A549 (cell line): ENCODE measurements at regions not wholly inside any gene's neighbourhood (a gene's known extent, or its start where the extent isn't known, plus 50 kb on each side); places are given as distances from the start of the nearest gene placed in this dataset.
A peak's percentile ranks its signal among the peaks of the same experiment; 100 is the strongest.

Source experiments
- BHLHE40 ChIP-seq: IDR thresholded peaks from 2 replicates; pipeline ENCODE4 v1.6.1; 2012; ENCODE audit warnings: low read depth, low read length, inconsistent platforms
- CBX2 ChIP-seq: fragments of 200-600 bp; sonication (generic); IDR thresholded peaks from 2 replicates; pipeline ENCODE4 v1.6.1; 2016; ENCODE audit warnings: low read depth, mild to moderate bottlenecking, borderline replicate concordance
- CBX8 ChIP-seq: fragments of 200-600 bp; sonication (generic); IDR thresholded peaks from 2 replicates; pipeline ENCODE4 v1.6.1; 2016
- CHD2 ChIP-seq: fragments of 150-350 bp; IDR thresholded peaks from 2 replicates; pipeline ENCODE4 v1.6.1; 2014; ENCODE audit warnings: low read length; ENCODE audit not compliant: partially characterized antibody
- EP300 ChIP-seq, 2 experiments: fragments of >200 bp; sonication (Bioruptor Twin); formaldehyde crosslinking; IDR thresholded peaks; 2 replicates in 1 of 2; 3 replicates in 1 of 2; pipeline ENCODE4 v1.6.1; 2016 to 2017
- FOSB ChIP-seq: fragments of 250-450 bp; sonication (Bioruptor Pico); IDR thresholded peaks from 2 replicates; pipeline ENCODE4 v1.5.0; 2020; ENCODE audit warnings: mild to moderate bottlenecking, moderate library complexity
- FOSL2 ChIP-seq, 2 experiments: fragments of 450-650 bp in 1 of 2; fragments of >200 bp in 1 of 2; sonication (Bioruptor Twin) in 1 of 2; formaldehyde crosslinking; IDR thresholded peaks; 2 replicates each; pipeline versions ENCODE4 v1.5.0 to v1.6.1; 2016 to 2020; ENCODE audit warnings: mild to moderate bottlenecking in 1 of 2, moderate library complexity in 1 of 2
- FOXS1 ChIP-seq: fragments of 250-450 bp; sonication (Bioruptor Pico); IDR thresholded peaks from 2 replicates; pipeline ENCODE4 v1.5.0; 2020; ENCODE audit warnings: mild to moderate bottlenecking, moderate library complexity
- GATA3 ChIP-seq: IDR thresholded peaks from 2 replicates; pipeline ENCODE4 v1.6.1; 2012; ENCODE audit warnings: borderline replicate concordance
- HDAC2 ChIP-seq: fragments of 200-600 bp; sonication (generic); IDR thresholded peaks from 2 replicates; pipeline ENCODE4 v1.6.1; 2016
- HOXA7 ChIP-seq: fragments of 250-450 bp; sonication (Bioruptor Pico); IDR thresholded peaks from 2 replicates; pipeline ENCODE4 v1.5.0; 2020; ENCODE audit warnings: mild to moderate bottlenecking, moderate library complexity
- HOXB5 ChIP-seq: fragments of 250-450 bp; sonication (Bioruptor Pico); IDR thresholded peaks from 2 replicates; pipeline ENCODE4 v1.5.0; 2020; ENCODE audit warnings: mild to moderate bottlenecking, moderate library complexity
- JUNB ChIP-seq: fragments of >200 bp; sonication (Bioruptor Twin); formaldehyde crosslinking; IDR thresholded peaks from 2 replicates; pipeline ENCODE4 v1.6.1; 2016
- KDM1A ChIP-seq: fragments of 200-600 bp; sonication (generic); IDR thresholded peaks from 2 replicates; pipeline ENCODE4 v1.6.1; 2016; ENCODE audit warnings: low read depth, mild to moderate bottlenecking
- MAFK ChIP-seq: fragments of 450-650 bp; IDR thresholded peaks from 2 replicates; pipeline ENCODE4 v1.6.1; 2014; ENCODE audit not compliant: partially characterized antibody
- MYC ChIP-seq: IDR thresholded peaks from 2 replicates; pipeline ENCODE4 v1.6.1; 2012; ENCODE audit warnings: mild to moderate bottlenecking, inconsistent platforms, low read length, improper control_type of control experiment, borderline replicate concordance
- RAD21 ChIP-seq, 2 experiments: fragments of >200 bp in 1 of 2; sonication (Bioruptor Twin) in 1 of 2; formaldehyde crosslinking in 1 of 2; IDR thresholded peaks in 1 of 2; conservative IDR thresholded peaks in 1 of 2; 2 replicates in 1 of 2; 3 replicates in 1 of 2; pipeline ENCODE4 v1.6.1; 2012 to 2018; ENCODE audit warnings: inconsistent platforms in 1 of 2
- RCOR1 ChIP-seq: fragments of 150-350 bp; IDR thresholded peaks from 2 replicates; pipeline ENCODE4 v1.6.1; 2014; ENCODE audit warnings: antibody characterized with exemption, low read length, low read depth
- RFX5 ChIP-seq: fragments of 450-650 bp; IDR thresholded peaks from 2 replicates; pipeline ENCODE4 v1.7.1; 2014; ENCODE audit warnings: antibody characterized with exemption, mild to moderate bottlenecking, moderate library complexity
- TFCP2L1 ChIP-seq: fragments of 250-450 bp; sonication (Bioruptor Pico); IDR thresholded peaks from 2 replicates; pipeline ENCODE4 v1.5.0; 2021; ENCODE audit warnings: mild to moderate bottlenecking
- TF ChIP-seq, protein P1 (sequence below): fragments of 250-450 bp; sonication (Bioruptor Pico); IDR thresholded peaks from 2 replicates; pipeline ENCODE4 v1.5.0; 2021; ENCODE audit warnings: mild to moderate bottlenecking, moderate library complexity, borderline replicate concordance
- TF ChIP-seq, protein P2 (sequence below): fragments of >200 bp; sonication (Bioruptor Twin); formaldehyde crosslinking; IDR thresholded peaks from 2 replicates; pipeline ENCODE4 v1.6.1; 2016
- TF ChIP-seq, protein P3 (sequence below): IDR thresholded peaks from 2 replicates; pipeline ENCODE4 v1.6.1; 2012; ENCODE audit warnings: low read depth, borderline replicate concordance
- TF ChIP-seq, protein P4 (sequence below): fragments of 200-600 bp; sonication (generic); IDR thresholded peaks from 2 replicates; pipeline ENCODE4 v1.6.1; 2016; ENCODE audit warnings: antibody characterized with exemption, mild to moderate bottlenecking, moderate library complexity
- TF ChIP-seq, protein P5 (sequence below): fragments of 250-450 bp; sonication (Bioruptor Pico); IDR thresholded peaks from 2 replicates; pipeline ENCODE4 v1.5.0; 2020; ENCODE audit warnings: low read depth, mild to moderate bottlenecking, moderate library complexity
- TF ChIP-seq, protein P6 (sequence below): IDR thresholded peaks from 2 replicates; pipeline ENCODE4 v1.6.1; 2012

DNA sequence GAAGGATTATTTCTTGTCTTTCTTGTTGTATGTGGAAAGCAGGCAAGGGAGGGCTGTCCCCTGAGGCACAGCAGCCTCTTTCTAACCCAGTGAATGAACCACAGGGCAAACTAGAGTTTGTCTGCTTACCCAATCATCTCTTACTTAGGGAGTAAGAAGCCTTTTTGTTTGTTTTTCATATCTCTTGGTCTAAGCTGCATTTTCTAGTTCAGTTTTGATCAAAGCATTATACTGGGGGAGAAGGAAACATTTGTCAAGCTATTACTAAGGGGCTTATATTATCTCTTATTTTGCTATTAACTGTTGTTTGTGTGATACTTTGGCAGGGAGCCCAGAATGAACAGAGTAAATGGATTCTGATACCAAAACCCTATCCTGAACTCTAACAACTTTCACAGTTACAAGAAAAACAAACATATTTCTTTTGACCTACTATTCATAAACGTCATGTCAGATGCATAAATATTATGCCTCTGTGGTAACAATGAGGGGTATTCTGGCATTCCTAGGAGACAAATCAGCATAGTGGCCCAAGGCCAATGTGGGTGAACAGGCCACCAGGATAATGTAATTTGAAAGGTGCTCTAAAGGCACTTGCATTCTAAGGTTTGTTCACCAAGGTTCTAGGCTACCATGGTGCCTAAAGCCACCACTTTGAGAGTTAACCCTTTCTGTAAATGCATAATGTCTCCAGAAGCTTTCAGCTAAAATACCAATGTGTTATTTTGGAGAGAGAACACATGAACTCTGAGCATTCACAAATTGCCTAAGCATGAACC, 271.6 kb upstream of the ZPLD1 start (continued):
- TF ChIP-seq, protein P1, sequence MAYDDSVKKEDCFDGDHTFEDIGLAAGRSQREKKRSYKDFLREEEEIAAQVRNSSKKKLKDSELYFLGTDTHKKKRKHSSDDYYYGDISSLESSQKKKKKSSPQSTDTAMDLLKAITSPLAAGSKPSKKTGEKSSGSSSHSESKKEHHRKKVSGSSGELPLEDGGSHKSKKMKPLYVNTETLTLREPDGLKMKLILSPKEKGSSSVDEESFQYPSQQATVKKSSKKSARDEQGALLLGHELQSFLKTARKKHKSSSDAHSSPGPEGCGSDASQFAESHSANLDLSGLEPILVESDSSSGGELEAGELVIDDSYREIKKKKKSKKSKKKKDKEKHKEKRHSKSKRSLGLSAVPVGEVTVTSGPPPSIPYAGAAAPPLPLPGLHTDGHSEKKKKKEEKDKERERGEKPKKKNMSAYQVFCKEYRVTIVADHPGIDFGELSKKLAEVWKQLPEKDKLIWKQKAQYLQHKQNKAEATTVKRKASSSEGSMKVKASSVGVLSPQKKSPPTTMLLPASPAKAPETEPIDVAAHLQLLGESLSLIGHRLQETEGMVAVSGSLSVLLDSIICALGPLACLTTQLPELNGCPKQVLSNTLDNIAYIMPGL, result no peak
- TF ChIP-seq TFCP2L1 (peak; percentile 49; the same call in 1 of the 2 replicates), CBX2 (no peak), FOSL2 (IDR thresholded peaks at IDR 0.05) (peak; percentile 63), FOSL2 (CRISPR knock-in tag; IDR thresholded peaks at IDR 0.05) (peak; percentile 90), HDAC2 (no peak), JUNB (peak; percentile 91), BHLHE40 (no peak), EP300 (IDR thresholded peaks at IDR 0.05) (peak; percentile 76 to 90; a peak in 4 of 5 replicates), CBX8 (no peak), MAFK (no peak), CHD2 (no peak), KDM1A (no peak), RFX5 (no peak), RCOR1 (no peak), HOXB5 (CRISPR knock-in tag) (peak; percentile 80), HOXA7 (no peak), FOSB (CRISPR knock-in tag) (0 out of 2 replicates have a peak, but pooled peaks have one; percentile 80), FOXS1 (CRISPR knock-in tag) (peak; percentile 32; the same call in 1 of the 2 replicates), MYC (no peak), GATA3 (peak; percentile 96), RAD21 (conservative IDR thresholded peaks at IDR 0.05 in 1 of 2, IDR thresholded peaks at IDR 0.05 in 1 of 2) (no peak; a peak in 3 of 5 replicates)
- TF ChIP-seq, protein P2, sequence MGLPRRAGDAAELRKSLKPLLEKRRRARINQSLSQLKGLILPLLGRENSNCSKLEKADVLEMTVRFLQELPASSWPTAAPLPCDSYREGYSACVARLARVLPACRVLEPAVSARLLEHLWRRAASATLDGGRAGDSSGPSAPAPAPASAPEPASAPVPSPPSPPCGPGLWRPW, result no peak
- TF ChIP-seq, protein P3, sequence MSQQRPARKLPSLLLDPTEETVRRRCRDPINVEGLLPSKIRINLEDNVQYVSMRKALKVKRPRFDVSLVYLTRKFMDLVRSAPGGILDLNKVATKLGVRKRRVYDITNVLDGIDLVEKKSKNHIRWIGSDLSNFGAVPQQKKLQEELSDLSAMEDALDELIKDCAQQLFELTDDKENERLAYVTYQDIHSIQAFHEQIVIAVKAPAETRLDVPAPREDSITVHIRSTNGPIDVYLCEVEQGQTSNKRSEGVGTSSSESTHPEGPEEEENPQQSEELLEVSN, result no peak
- TF ChIP-seq, protein P4, sequence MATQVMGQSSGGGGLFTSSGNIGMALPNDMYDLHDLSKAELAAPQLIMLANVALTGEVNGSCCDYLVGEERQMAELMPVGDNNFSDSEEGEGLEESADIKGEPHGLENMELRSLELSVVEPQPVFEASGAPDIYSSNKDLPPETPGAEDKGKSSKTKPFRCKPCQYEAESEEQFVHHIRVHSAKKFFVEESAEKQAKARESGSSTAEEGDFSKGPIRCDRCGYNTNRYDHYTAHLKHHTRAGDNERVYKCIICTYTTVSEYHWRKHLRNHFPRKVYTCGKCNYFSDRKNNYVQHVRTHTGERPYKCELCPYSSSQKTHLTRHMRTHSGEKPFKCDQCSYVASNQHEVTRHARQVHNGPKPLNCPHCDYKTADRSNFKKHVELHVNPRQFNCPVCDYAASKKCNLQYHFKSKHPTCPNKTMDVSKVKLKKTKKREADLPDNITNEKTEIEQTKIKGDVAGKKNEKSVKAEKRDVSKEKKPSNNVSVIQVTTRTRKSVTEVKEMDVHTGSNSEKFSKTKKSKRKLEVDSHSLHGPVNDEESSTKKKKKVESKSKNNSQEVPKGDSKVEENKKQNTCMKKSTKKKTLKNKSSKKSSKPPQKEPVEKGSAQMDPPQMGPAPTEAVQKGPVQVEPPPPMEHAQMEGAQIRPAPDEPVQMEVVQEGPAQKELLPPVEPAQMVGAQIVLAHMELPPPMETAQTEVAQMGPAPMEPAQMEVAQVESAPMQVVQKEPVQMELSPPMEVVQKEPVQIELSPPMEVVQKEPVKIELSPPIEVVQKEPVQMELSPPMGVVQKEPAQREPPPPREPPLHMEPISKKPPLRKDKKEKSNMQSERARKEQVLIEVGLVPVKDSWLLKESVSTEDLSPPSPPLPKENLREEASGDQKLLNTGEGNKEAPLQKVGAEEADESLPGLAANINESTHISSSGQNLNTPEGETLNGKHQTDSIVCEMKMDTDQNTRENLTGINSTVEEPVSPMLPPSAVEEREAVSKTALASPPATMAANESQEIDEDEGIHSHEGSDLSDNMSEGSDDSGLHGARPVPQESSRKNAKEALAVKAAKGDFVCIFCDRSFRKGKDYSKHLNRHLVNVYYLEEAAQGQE, result no peak
- TF ChIP-seq, protein P5, sequence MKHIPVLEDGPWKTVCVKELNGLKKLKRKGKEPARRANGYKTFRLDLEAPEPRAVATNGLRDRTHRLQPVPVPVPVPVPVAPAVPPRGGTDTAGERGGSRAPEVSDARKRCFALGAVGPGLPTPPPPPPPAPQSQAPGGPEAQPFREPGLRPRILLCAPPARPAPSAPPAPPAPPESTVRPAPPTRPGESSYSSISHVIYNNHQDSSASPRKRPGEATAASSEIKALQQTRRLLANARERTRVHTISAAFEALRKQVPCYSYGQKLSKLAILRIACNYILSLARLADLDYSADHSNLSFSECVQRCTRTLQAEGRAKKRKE (CRISPR knock-in tag), result no peak
- TF ChIP-seq, protein P6, sequence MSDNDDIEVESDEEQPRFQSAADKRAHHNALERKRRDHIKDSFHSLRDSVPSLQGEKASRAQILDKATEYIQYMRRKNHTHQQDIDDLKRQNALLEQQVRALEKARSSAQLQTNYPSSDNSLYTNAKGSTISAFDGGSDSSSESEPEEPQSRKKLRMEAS, result 0 out of 2 replicates have a peak, but pooled peaks have one; percentile 32
